ENCODE measurements at regions not wholly inside any gene's neighbourhood (a gene's known extent, or its start where the extent isn't known, plus 50 kb on each side); places are given as distances from the start of the nearest gene placed in this dataset.

DNA sequence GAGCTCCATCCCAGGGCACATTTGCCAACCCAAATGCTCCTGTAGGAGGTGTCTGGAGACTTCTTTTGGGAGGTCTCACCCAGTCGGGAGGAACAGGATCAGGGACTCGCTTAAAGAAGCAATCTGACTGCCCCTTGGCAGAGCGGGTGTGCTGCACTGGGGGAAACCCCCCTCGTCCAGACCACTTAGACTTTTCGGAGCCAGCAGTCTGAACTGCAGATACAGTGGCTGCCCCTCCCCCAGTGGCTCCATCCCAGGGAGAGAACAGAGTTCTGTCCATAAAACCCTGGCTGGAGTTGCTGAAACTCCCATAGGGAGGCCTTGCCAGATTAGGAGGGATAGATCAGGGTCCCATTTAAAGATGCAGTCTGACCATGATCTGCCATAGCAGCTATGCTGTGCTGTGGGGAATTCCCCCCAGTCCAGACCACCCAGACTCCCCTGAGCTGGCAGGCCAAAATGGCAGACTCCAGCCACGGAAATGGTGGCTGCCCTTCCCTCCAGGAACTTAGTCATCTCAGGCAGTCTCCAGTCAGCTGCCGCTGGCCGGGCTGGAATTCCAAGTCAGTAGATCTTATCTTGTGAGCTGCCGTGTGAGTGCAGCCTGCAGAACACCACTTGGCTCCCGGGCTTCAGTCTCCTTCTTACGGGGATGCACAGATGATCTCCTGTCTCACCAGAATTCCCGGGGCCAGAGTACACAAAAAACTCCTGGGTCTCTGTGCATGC lies 278.1 kb upstream of the SASH1 start:
- H3K79me2 ChIP-seq (ENCODE audit: control insufficient read depth in 1 of 2, insufficient read depth in 2 of 2, low read length in 2 of 2), result no peaks in the 10 kb centered on the region
- no peaks in the 10 kb centered on the region for H3K4me1 ChIP-seq (replicated peaks in 1 of 4; ENCODE audit: control insufficient read depth in 3 of 4, insufficient read depth in 4 of 4, low read length in 3 of 4)
- no peak overlapping the region for H4K5ac ChIP-seq (ENCODE audit: insufficient read length, low read depth, low read length)
- H2BK5ac ChIP-seq (ENCODE audit: low read depth, low read length), result no peak overlapping the region
- DNase-seq (ENCODE audit: low read depth in 1 of 2, low spot score in 2 of 2) (no peak), FAIRE-seq (no peak)
- no peak overlapping the region for H3K4me3 ChIP-seq (ENCODE audit: extremely low read depth in 1 of 4, insufficient read depth in 2 of 4, low read depth in 3 of 4, low read length in 4 of 4)
- H2BK12ac ChIP-seq (ENCODE audit: low read depth, low read length), result no peak overlapping the region
- no peaks in the 10 kb centered on the region for H3K23me2 ChIP-seq (ENCODE audit: low read depth, low read length)
- H2AFZ ChIP-seq (ENCODE audit: low read length), result no peak overlapping the region
- no peak overlapping the region for H3K4me2 ChIP-seq (ENCODE audit: insufficient read depth in 1 of 2, low read depth in 2 of 2, low read length in 2 of 2)
- H3K14ac ChIP-seq (ENCODE audit: insufficient read length), result no peak overlapping the region
- H2BK15ac ChIP-seq (ENCODE audit: low read length), result no peak overlapping the region
- H3K56ac ChIP-seq (replicated peaks; ENCODE audit: insufficient read length, low read depth, low read length), result no peak overlapping the region
- POLR2A ChIA-PET (ENCODE audit: partially characterized antibody), result no interaction called here
- H4K20me1 ChIP-seq (replicated peaks in 1 of 2; ENCODE audit: control insufficient read depth in 1 of 2, insufficient read depth in 2 of 2, low read length in 2 of 2), result no peaks in the 10 kb centered on the region
- CTCF ChIA-PET (ENCODE audit: partially characterized antibody), result no interaction called here
- no peak overlapping the region for H3K4ac ChIP-seq (replicated peaks; ENCODE audit: insufficient read length, low read depth, low read length)
- H3K27me3 ChIP-seq (replicated peaks in 1 of 4; ENCODE audit: control insufficient read depth in 3 of 4, extremely low read depth in 1 of 4, insufficient read depth in 3 of 4, low read length in 3 of 4), result no peaks in the 10 kb centered on the region
- H4K8ac ChIP-seq (ENCODE audit: extremely low read depth, insufficient read depth, low read length), result no peak overlapping the region
- H3K79me1 ChIP-seq (ENCODE audit: low read depth, low read length), result no peaks in the 10 kb centered on the region
- H4K91ac ChIP-seq (replicated peaks; ENCODE audit: insufficient read length, low read length), result no peak overlapping the region
- H3K18ac ChIP-seq (ENCODE audit: extremely low read depth, low read length), result no peak overlapping the region
- H3K9ac ChIP-seq (replicated peaks in 1 of 4; ENCODE audit: extremely low read depth in 1 of 4, low read depth in 3 of 4, low read length in 3 of 4), result no peak overlapping the region
- 94% methylated on average over 12 of the region's 12 CpGs; no CpG with 5 or more reads in 1 of the 2 experiments for WGBS, 2 experiments (ENCODE audit: extremely low coverage in 1 of 2, insufficient coverage in 1 of 2, insufficient read length in 1 of 2, insufficient replicate concordance in 2 of 2, low coverage in 1 of 2, low lambda C conversion rate in 2 of 2, missing lambda C conversion rate in 1 of 2)
- no peaks in the 10 kb centered on the region for H3K36me3 ChIP-seq (ENCODE audit: control insufficient read depth in 2 of 4, insufficient read depth in 4 of 4, low read length in 3 of 4)
- no peak overlapping the region for H2AK5ac ChIP-seq (ENCODE audit: low read depth, low read length)
- peaks cover 10 to 13% of the 10 kb centered on the region in 2 experiments; a peak in 3 of 4 replicates for H3K9me3 ChIP-seq (ENCODE audit: insufficient read depth in 2 of 2, low read depth in 1 of 2, low read length in 1 of 2)
- H3K27ac ChIP-seq (ENCODE audit: low read depth, low read length), result no peak overlapping the region
- H2BK20ac ChIP-seq (ENCODE audit: low read length), result no peak overlapping the region
- no peak overlapping the region for H2BK120ac ChIP-seq (replicated peaks; ENCODE audit: low read depth, low read length)
- no peak overlapping the region for H3K23ac ChIP-seq (ENCODE audit: insufficient read length)
- no peak for TF ChIP-seq JUN (IDR thresholded peaks at IDR 0.05; ENCODE audit: low read depth, low read length)
- no peak for TF ChIP-seq TEAD4 (IDR thresholded peaks at IDR 0.05; ENCODE audit: low read depth, low read length)
- no peak for TF ChIP-seq CBX5 (IDR thresholded peaks at IDR 0.05; ENCODE audit: low read depth, low read length)
- TF ChIP-seq SIX5 (IDR thresholded peaks at IDR 0.05; ENCODE audit: low read depth, low read length), result no peak
- no peak for TF ChIP-seq POLR2A (IDR thresholded peaks at IDR 0.05; ENCODE audit: control extremely low read depth in 1 of 2, low read depth in 2 of 2, low read length in 2 of 2)
- TF ChIP-seq, protein P1, sequence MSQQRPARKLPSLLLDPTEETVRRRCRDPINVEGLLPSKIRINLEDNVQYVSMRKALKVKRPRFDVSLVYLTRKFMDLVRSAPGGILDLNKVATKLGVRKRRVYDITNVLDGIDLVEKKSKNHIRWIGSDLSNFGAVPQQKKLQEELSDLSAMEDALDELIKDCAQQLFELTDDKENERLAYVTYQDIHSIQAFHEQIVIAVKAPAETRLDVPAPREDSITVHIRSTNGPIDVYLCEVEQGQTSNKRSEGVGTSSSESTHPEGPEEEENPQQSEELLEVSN (IDR thresholded peaks at IDR 0.05), result no peak
- no peak for TF ChIP-seq MAFK (IDR thresholded peaks at IDR 0.05; ENCODE audit: low read depth, low read length)
- TF ChIP-seq, protein P2, sequence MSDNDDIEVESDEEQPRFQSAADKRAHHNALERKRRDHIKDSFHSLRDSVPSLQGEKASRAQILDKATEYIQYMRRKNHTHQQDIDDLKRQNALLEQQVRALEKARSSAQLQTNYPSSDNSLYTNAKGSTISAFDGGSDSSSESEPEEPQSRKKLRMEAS (IDR thresholded peaks at IDR 0.05), result no peak
- TF ChIP-seq CEBPB (IDR thresholded peaks at IDR 0.05; ENCODE audit: low read depth, low read length), result no peak
- TF ChIP-seq, protein P3, sequence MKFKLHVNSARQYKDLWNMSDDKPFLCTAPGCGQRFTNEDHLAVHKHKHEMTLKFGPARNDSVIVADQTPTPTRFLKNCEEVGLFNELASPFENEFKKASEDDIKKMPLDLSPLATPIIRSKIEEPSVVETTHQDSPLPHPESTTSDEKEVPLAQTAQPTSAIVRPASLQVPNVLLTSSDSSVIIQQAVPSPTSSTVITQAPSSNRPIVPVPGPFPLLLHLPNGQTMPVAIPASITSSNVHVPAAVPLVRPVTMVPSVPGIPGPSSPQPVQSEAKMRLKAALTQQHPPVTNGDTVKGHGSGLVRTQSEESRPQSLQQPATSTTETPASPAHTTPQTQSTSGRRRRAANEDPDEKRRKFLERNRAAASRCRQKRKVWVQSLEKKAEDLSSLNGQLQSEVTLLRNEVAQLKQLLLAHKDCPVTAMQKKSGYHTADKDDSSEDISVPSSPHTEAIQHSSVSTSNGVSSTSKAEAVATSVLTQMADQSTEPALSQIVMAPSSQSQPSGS (IDR thresholded peaks at IDR 0.05; ENCODE audit: low read length), result no peak
- TF ChIP-seq, protein P4, sequence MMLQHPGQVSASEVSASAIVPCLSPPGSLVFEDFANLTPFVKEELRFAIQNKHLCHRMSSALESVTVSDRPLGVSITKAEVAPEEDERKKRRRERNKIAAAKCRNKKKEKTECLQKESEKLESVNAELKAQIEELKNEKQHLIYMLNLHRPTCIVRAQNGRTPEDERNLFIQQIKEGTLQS (IDR thresholded peaks at IDR 0.05; ENCODE audit: insufficient read depth, low read depth, low read length), result no peak

Data from H1 (cell line).